CD14-positive monocyte (primary cell): ENCODE measurements at regions not wholly inside any gene's neighbourhood (a gene's known extent, or its start where the extent isn't known, plus 50 kb on each side); places are given as distances from the start of the nearest gene placed in this dataset.
A peak's percentile ranks its signal among the peaks of the same experiment; 100 is the strongest.
"Not testable (repeated sequence)": the region's sequence is repeated elsewhere in the genome, so short reads cannot be mapped to it uniquely, and the experiment has no call there.

Experiments
- DNase-seq, 3 donors: peaks; one replicate each; pipeline ENCODE4 v3.0.0-alpha.2; 2011 to 2022
- H2AFZ ChIP-seq: 2 replicates; pipeline ENCODE4 v1.6.0; 2012; ENCODE audit warnings: mild to moderate bottlenecking, low read depth, low read length, inconsistent platforms; ENCODE audit not compliant: insufficient read depth, poor library complexity, severe bottlenecking
- H3K27ac ChIP-seq, 2 donors: 1 replicate in 1 of 2; 2 replicates in 1 of 2; pipeline ENCODE4 v1.5.1; 2012 to 2013; ENCODE audit warnings: low read length in 2 of 2, control low read depth in 1 of 2, inconsistent platforms in 1 of 2, low read depth in 1 of 2, mild to moderate bottlenecking in 1 of 2
- H3K27me3 ChIP-seq, 2 donors: one replicate each; pipeline versions ENCODE4 v1.6.0 to v1.6.1; 2011 to 2013; ENCODE audit warnings: low read length in 2 of 2; ENCODE audit not compliant: control insufficient read depth in 2 of 2, insufficient read depth in 2 of 2
- H3K36me3 ChIP-seq, 2 donors: replicated peaks in 1 of 2; 1 replicate in 1 of 2; 2 replicates in 1 of 2; pipeline versions ENCODE4 v1.5.1 to v1.6.1; 2012 to 2013; ENCODE audit warnings: low read length in 2 of 2, control low read depth in 1 of 2, inconsistent platforms in 1 of 2, mild to moderate bottlenecking in 1 of 2; ENCODE audit not compliant: insufficient read depth in 2 of 2, control insufficient read depth in 1 of 2
- H3K4me1 ChIP-seq, 2 donors: 1 replicate in 1 of 2; 2 replicates in 1 of 2; pipeline versions ENCODE4 v1.5.1 to v1.6.1; 2012 to 2013; ENCODE audit warnings: low read length in 2 of 2, control low read depth in 1 of 2, inconsistent platforms in 1 of 2, mild to moderate bottlenecking in 1 of 2, moderate library complexity in 1 of 2; ENCODE audit not compliant: insufficient read depth in 2 of 2, control insufficient read depth in 1 of 2
- H3K4me2 ChIP-seq: replicated peaks from 2 replicates; pipeline ENCODE3; 2012; ENCODE audit warnings: low read length, moderate library complexity, mild to moderate bottlenecking; ENCODE audit not compliant: poor library complexity, severe bottlenecking; ENCODE audit errors: extremely low read depth
- H3K4me3 ChIP-seq, 3 experiments: fragments of 200-600 bp in 1 of 3; sonication (generic) in 1 of 3; replicated peaks in 1 of 3; 1 replicate in 2 of 3; 2 replicates in 1 of 3; pipeline ENCODE4 v1.5.1; 2011 to 2013; ENCODE audit warnings: low read length in 3 of 3, mild to moderate bottlenecking in 3 of 3, control low read depth in 2 of 3, low read depth in 2 of 3, inconsistent platforms in 1 of 3, moderate library complexity in 1 of 3
- H3K79me2 ChIP-seq: 2 replicates; pipeline ENCODE4 v1.6.0; 2012; ENCODE audit warnings: mild to moderate bottlenecking, control low read depth, inconsistent platforms, low read length, moderate library complexity; ENCODE audit not compliant: insufficient read depth
- H3K9ac ChIP-seq: 2 replicates; pipeline ENCODE4 v1.6.0; 2017; ENCODE audit warnings: low read length, mild to moderate bottlenecking; ENCODE audit not compliant: insufficient read depth, poor library complexity, severe bottlenecking
- H3K9me3 ChIP-seq, 2 donors: replicated peaks in 1 of 2; 1 replicate in 1 of 2; 2 replicates in 1 of 2; pipeline versions ENCODE4 v1.5.1 to v1.6.1; 2012 to 2013; ENCODE audit warnings: low read length in 2 of 2, control low read depth in 1 of 2; ENCODE audit not compliant: control insufficient read depth in 1 of 2, insufficient read depth in 1 of 2
- H4K20me1 ChIP-seq: 2 replicates; pipeline ENCODE4 v1.6.0; 2012; ENCODE audit warnings: mild to moderate bottlenecking, low read length, control low read depth, moderate library complexity; ENCODE audit not compliant: insufficient read depth
- H3K27ac Mint-ChIP-seq, 7 donors: one replicate each; pipeline ENCODE4 v1.8.0; 2020; ENCODE audit warnings: mild to moderate bottlenecking in 7 of 7, mixed read lengths in 7 of 7, moderate library complexity in 6 of 7, inconsistent platforms in 2 of 7
- H3K27me3 Mint-ChIP-seq, 3 donors: one replicate each; pipeline ENCODE4 v1.8.0; 2021 to 2022; ENCODE audit warnings: low read depth in 3 of 3, mild to moderate bottlenecking in 3 of 3, mixed read lengths in 3 of 3, moderate library complexity in 3 of 3, inconsistent platforms in 1 of 3
- H3K36me3 Mint-ChIP-seq, 2 donors: one replicate each; pipeline ENCODE4 v1.8.0; 2020; ENCODE audit warnings: mixed read lengths in 2 of 2, inconsistent platforms in 1 of 2, mild to moderate bottlenecking in 1 of 2
- H3K4me1 Mint-ChIP-seq: one replicate; pipeline ENCODE4 v1.8.0; 2020; ENCODE audit warnings: mild to moderate bottlenecking, mixed read lengths
- H3K4me3 Mint-ChIP-seq, 2 donors: one replicate each; pipeline ENCODE4 v1.8.0; 2020; ENCODE audit warnings: mild to moderate bottlenecking in 2 of 2, mixed read lengths in 2 of 2, moderate library complexity in 1 of 2
- H3K9me3 Mint-ChIP-seq, 7 donors: one replicate each; pipeline ENCODE4 v1.8.0; 2020 to 2022; ENCODE audit warnings: mixed read lengths in 7 of 7, mild to moderate bottlenecking in 6 of 7, moderate library complexity in 6 of 7, inconsistent platforms in 2 of 7
- WGBS: methylation state at CpG from one replicate; pipeline ENCODE4 v1.1.5; 2013; ENCODE audit warnings: missing lambda C conversion rate; ENCODE audit not compliant: insufficient coverage; 5-methylcytosine and 5-hydroxymethylcytosine counted together
- intact Hi-C, 2 donors: fragments of 100-400 bp; cut with micrococcal nuclease; formaldehyde crosslinking; loops; one replicate each; pipeline versions ENCODE4 v1.15.0 to v1.15.1; 2023

GRCh38 chr14:105668471-105669230, 142.3 kb downstream of the TMEM121 start:
- H3K9ac ChIP-seq, H3K27ac Mint-ChIP-seq, H4K20me1 ChIP-seq, H3K27ac ChIP-seq, H3K4me1 Mint-ChIP-seq, H3K36me3 Mint-ChIP-seq, H3K4me2 ChIP-seq, H3K79me2 ChIP-seq, H3K27me3 ChIP-seq, H2AFZ ChIP-seq, H3K9me3 ChIP-seq, H3K36me3 ChIP-seq, H3K4me3 Mint-ChIP-seq, H3K27me3 Mint-ChIP-seq, H3K9me3 Mint-ChIP-seq, H3K4me1 ChIP-seq, DNase-seq, H3K4me3 ChIP-seq: not testable (repeated sequence)
- 96% methylated on average over 14 of the region's 29 CpGs for WGBS
- intact Hi-C loops, result loop anchor here in 1 of 2 donors (5.0 kb wide), 1 partner anchor 74 kb away; no protein-coding TSS in a partner anchor

GRCh38 chr14:105669231-105669610, 142.8 kb downstream of the TMEM121 start:
- intact Hi-C loops, result loop anchor here in 1 of 2 donors (5.0 kb wide), 1 partner anchor 73 kb away; no protein-coding TSS in a partner anchor
- not testable (repeated sequence) for H3K36me3 ChIP-seq, H3K27ac ChIP-seq, H3K4me1 Mint-ChIP-seq, H3K9me3 Mint-ChIP-seq, H3K9me3 ChIP-seq, H2AFZ ChIP-seq, H3K27me3 Mint-ChIP-seq, H3K4me1 ChIP-seq, H3K4me3 ChIP-seq, H3K9ac ChIP-seq, DNase-seq, H4K20me1 ChIP-seq, H3K79me2 ChIP-seq, H3K4me3 Mint-ChIP-seq, H3K27me3 ChIP-seq, H3K4me2 ChIP-seq, H3K36me3 Mint-ChIP-seq
- peak overlapping the region in 1 of 7 donors; percentile 67 for H3K27ac Mint-ChIP-seq
- 100% methylated on average over 1 of the region's 7 CpGs for WGBS

GRCh38 chr14:105669646-105670045, 143.3 kb downstream of the TMEM121 start:
- WGBS, result 89% methylated on average over 7 of the region's 16 CpGs
- not testable (repeated sequence) for H3K9me3 Mint-ChIP-seq, DNase-seq, H3K27me3 ChIP-seq, H3K27me3 Mint-ChIP-seq, H3K4me1 ChIP-seq, H3K36me3 Mint-ChIP-seq, H2AFZ ChIP-seq, H3K4me2 ChIP-seq, H3K9me3 ChIP-seq, H3K4me1 Mint-ChIP-seq, H3K4me3 Mint-ChIP-seq, H4K20me1 ChIP-seq, H3K9ac ChIP-seq, H3K27ac ChIP-seq, H3K36me3 ChIP-seq, H3K4me3 ChIP-seq, H3K79me2 ChIP-seq
- peak overlapping the region in 1 of 7 donors; percentile 67 for H3K27ac Mint-ChIP-seq
- intact Hi-C loops, result loop anchor here (5.0 to 10.0 kb wide), 3 partner anchors 73 to 343 kb away; no protein-coding TSS in a partner anchor

DNA sequence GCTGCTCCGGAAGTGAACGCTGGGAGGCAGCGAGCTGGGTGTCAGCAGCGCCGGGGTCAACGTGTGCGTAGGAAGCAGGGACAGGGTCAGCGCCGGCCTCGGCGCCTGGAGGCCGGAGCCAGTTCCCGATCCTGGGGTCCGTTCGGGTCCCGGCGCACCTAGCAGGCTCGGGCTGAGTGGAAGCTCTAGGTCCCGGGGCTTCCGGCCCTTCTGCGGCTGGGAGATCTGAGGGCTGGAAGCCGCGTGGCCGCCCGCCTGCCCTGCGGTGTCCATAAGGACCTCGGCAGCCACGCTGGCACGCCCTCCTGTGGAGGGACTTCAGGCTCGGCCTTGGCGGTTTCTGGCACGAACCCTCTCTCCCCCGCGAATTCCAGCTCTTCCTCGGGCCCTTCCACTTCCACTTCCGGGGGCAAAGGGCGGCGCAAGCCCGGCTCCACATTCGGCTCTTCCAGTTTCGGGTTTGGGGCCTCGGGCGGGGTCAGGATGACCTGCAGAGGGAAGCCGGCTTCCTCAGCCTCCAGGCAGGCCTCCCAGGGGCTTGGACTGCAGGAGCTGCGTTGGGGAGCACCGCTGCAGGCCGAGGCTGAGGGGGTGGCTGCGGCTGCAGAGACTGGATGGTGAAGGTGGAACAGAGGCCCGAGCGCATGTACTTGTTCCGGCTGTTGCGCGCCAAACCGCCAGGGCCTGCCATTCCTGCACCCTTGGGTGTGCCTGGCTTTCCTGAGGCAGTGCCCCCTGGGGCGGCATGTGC, 146.2 kb downstream of the TMEM121 start:
- H3K4me1 Mint-ChIP-seq, result not testable (repeated sequence)

More for the DNA sequence above, 146.2 kb downstream of the TMEM121 start:
- not testable (repeated sequence) for H3K79me2 ChIP-seq, H3K27me3 ChIP-seq, H3K4me2 ChIP-seq, DNase-seq, H3K4me1 ChIP-seq, H3K9ac ChIP-seq, H3K9me3 ChIP-seq, H3K27me3 Mint-ChIP-seq, H3K4me3 ChIP-seq, H3K27ac ChIP-seq, H3K36me3 Mint-ChIP-seq, H2AFZ ChIP-seq, H3K9me3 Mint-ChIP-seq, H4K20me1 ChIP-seq, H3K4me3 Mint-ChIP-seq, H3K27ac Mint-ChIP-seq, H3K36me3 ChIP-seq
- no CpG with 5 or more reads among the region's 55 CpGs for WGBS
- intact Hi-C loops, result loop anchor here (5.0 to 10.0 kb wide), 2 partner anchors 332 to 340 kb away; no protein-coding TSS in a partner anchor
